ENCODE measurements at regions not wholly inside any gene's neighbourhood (a gene's known extent, or its start where the extent isn't known, plus 50 kb on each side); places are given as distances from the start of the nearest gene placed in this dataset.
"Not testable (repeated sequence)": the region's sequence is repeated elsewhere in the genome, so short reads cannot be mapped to it uniquely, and the experiment has no call there.

DNA sequence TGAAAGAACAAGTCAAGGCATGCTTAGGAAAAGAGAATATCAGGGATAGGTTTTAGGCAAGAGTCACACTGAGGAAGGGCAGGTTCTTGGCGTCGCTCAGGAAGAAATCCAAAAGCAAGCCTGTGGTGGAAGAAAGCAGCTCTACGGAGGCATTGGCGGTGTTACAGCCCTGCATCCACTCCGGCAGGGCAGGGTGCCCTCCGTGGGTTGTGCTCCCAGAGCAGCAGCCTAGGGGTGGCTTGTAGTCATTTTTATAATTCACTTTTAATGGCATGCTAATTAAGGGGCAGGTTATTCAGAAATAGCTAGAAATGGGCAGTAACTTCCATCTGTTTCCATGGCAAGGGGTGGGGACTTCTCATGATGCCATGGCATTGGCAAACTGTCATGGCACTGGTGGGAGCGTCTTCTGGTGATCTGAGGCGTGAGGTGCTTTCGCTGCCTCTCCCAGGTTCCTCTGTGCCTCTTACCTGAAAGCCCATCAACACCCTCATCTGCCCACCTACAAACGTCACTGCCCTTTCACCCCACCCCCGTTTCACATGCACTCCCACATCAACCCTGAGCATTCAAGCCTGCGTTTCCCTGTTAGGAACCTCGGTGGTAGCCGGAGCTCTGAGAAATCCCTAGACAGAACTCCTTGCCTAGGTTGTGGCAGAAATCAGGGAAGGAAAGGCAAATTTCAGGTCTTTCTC is 1763.8 kb upstream of the TPTE start:
- H3K9me3 Mint-ChIP-seq, result peaks cover 26 to 49% (median 33%) of the 10 kb centered on the region in 5 donors
- H3K27ac ChIP-seq (ENCODE audit: low read depth, low read length); H3K4me3 ChIP-seq (ENCODE audit: low read length); H3K36me3 Mint-ChIP-seq; DNase-seq; H3K4me1 ChIP-seq (ENCODE audit: insufficient read depth, low read length); H3K4me3 Mint-ChIP-seq; H3K9me3 ChIP-seq (ENCODE audit: low read length); H3K27ac Mint-ChIP-seq; H3K27me3 ChIP-seq (ENCODE audit: insufficient read depth, low read length, poor library complexity, severe bottlenecking); CTCF ChIA-PET; H3K36me3 ChIP-seq (ENCODE audit: insufficient read depth, low read length); H3K4me1 Mint-ChIP-seq; H3K27me3 Mint-ChIP-seq; POLR2A ChIA-PET: not testable (repeated sequence)

DNA sequence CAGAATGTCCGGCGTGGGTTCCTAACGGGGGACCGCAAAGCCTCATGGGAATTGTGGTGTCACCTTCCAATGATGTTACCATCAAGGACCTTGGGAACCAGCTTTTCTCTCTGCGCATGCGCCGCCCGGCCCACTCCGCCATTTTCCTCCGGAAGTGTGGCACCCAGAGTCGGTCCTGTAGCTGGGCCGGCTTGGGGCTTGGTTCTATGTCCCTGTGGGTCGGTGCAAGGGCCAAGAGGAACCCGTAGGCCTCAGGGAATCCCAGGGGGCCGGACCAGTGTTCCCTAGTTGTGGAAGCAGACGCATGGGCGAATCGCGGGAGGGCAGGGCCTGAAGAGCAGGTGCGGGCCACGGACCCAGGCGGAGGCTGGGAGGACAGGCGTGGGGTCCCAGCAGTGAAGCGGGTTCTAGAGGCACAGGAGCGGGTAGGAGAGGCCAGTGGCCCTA is 1762.4 kb upstream of the TPTE start:
- H3K27me3 ChIP-seq (ENCODE audit: insufficient read depth, low read length, poor library complexity, severe bottlenecking); DNase-seq; H3K27ac Mint-ChIP-seq; H3K27ac ChIP-seq (ENCODE audit: low read depth, low read length); POLR2A ChIA-PET; CTCF ChIA-PET; H3K4me1 Mint-ChIP-seq; H3K36me3 ChIP-seq (ENCODE audit: insufficient read depth, low read length); H3K4me3 ChIP-seq (ENCODE audit: low read length); H3K27me3 Mint-ChIP-seq; H3K9me3 ChIP-seq (ENCODE audit: low read length); H3K4me1 ChIP-seq (ENCODE audit: insufficient read depth, low read length); H3K36me3 Mint-ChIP-seq; H3K4me3 Mint-ChIP-seq: not testable (repeated sequence)
- H3K9me3 Mint-ChIP-seq, result peaks cover 26 to 59% (median 37%) of the 10 kb centered on the region in 5 donors

DNA sequence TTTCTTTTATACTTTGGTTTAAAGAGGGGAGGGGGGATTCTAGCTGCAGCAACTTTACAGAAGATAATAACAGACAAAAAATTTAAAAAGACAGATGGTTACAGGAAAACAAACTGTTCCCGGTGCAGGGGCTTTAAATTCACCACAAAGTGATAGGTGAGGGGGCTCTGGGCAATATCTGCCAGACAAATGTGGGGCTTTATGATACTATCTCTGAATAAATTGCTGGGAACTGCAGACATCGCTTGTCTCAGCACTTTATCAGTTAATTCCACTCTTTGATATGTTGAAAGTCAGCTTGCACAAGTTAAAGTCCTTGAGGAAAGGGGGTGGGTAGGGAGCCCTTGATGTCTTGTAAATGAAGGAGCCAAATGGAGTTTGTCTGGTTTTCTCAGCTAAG is 1759.1 kb upstream of the TPTE start:
- H3K27me3 Mint-ChIP-seq; CTCF ChIA-PET; H3K36me3 Mint-ChIP-seq; DNase-seq; H3K4me1 Mint-ChIP-seq; H3K27me3 ChIP-seq (ENCODE audit: insufficient read depth, low read length, poor library complexity, severe bottlenecking); H3K27ac Mint-ChIP-seq; POLR2A ChIA-PET; H3K36me3 ChIP-seq (ENCODE audit: insufficient read depth, low read length); H3K4me3 ChIP-seq (ENCODE audit: low read length); H3K9me3 ChIP-seq (ENCODE audit: low read length); H3K4me1 ChIP-seq (ENCODE audit: insufficient read depth, low read length); H3K4me3 Mint-ChIP-seq; H3K27ac ChIP-seq (ENCODE audit: low read depth, low read length): not testable (repeated sequence)
- peaks cover 29 to 62% (median 41%) of the 10 kb centered on the region in 5 donors for H3K9me3 Mint-ChIP-seq

DNA sequence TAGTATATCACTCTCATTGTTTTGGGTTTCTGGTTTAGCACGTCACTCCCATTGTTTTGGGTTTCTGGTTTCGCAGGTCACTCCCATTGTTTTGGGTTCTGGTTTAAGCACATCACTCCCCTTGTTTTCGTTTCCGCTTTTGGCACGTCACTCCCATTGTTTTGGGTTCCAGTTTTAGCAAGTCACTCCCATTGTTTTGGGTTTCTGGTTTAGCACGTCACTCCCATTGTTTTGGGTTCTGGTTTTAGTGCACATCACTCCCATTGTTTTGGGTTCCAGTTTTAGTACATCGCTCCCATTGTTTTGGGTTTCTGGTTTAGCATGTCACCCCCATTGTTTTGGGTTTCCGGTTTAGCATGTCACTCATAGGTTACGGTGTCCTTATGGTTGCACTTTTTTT is 1757.0 kb upstream of the TPTE start:
- DNase-seq; H3K27me3 ChIP-seq (ENCODE audit: insufficient read depth, low read length, poor library complexity, severe bottlenecking); H3K9me3 ChIP-seq (ENCODE audit: low read length); CTCF ChIA-PET; H3K4me1 ChIP-seq (ENCODE audit: insufficient read depth, low read length); POLR2A ChIA-PET; H3K27ac ChIP-seq (ENCODE audit: low read depth, low read length); H3K27ac Mint-ChIP-seq; H3K4me3 ChIP-seq (ENCODE audit: low read length); H3K4me1 Mint-ChIP-seq; H3K4me3 Mint-ChIP-seq; H3K27me3 Mint-ChIP-seq; H3K36me3 Mint-ChIP-seq; H3K36me3 ChIP-seq (ENCODE audit: insufficient read depth, low read length): not testable (repeated sequence)
- H3K9me3 Mint-ChIP-seq, result peaks cover 16 to 44% (median 30%) of the 10 kb centered on the region in 5 donors

DNA sequence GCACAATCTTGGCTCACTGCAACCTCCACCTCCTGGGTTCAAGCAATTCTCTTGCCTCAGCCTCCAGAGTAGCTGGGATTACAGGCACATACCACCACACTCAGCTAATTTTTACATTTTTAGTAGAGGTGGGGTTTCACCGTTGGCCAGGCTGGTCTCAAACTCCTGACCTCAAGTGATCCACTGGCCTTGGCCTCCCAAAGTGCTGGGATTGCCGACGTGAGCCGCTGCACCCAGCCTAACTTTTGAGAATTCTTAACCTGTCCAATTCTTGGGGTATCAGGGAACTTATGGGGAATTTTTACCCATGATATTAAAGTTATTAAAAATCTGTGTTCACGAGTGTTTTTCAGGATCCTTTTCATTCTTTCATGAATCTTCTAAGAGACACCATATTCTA is 1755.2 kb upstream of the TPTE start:
- DNase-seq; H3K4me1 ChIP-seq (ENCODE audit: insufficient read depth, low read length); H3K27me3 ChIP-seq (ENCODE audit: insufficient read depth, low read length, poor library complexity, severe bottlenecking); H3K27ac ChIP-seq (ENCODE audit: low read depth, low read length); H3K4me3 ChIP-seq (ENCODE audit: low read length); H3K9me3 ChIP-seq (ENCODE audit: low read length); H3K36me3 ChIP-seq (ENCODE audit: insufficient read depth, low read length); CTCF ChIA-PET; H3K4me1 Mint-ChIP-seq; H3K27me3 Mint-ChIP-seq; H3K27ac Mint-ChIP-seq; H3K4me3 Mint-ChIP-seq; H3K36me3 Mint-ChIP-seq; POLR2A ChIA-PET: not testable (repeated sequence)
- peaks cover 10 to 45% (median 32%) of the 10 kb centered on the region in 5 donors for H3K9me3 Mint-ChIP-seq

DNA sequence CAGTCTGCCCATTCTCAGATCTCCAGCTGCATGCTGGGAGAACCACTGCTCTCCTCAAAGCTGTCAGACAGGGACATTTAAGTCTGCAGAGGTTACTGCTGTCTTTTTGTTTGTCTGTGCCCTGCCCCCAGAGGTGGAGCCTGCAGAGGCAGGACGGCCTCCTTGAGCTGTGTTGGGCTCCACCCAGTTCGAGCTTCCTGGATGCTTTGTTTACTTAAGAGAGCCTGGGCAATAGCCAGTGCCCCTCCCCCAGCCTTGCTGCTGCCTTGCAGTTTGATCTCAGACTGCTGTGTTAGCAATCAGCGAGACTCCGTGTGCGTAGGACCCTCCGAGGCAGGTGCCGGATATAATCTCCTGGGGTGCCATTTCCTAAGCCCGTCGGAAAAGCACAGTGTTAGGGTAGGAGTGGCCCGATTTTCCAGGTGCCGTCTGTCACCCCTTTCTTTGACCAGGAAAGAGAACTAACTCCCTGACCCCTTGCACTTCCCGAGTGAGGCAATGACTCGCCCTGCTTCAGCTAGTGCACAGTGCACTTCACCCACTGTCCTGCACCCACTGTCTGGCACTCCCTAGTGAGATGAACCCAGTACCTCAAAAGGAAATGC is 1748.4 kb upstream of the TPTE start:
- CTCF ChIA-PET; H3K27ac Mint-ChIP-seq; H3K9me3 ChIP-seq (ENCODE audit: low read length); H3K4me3 ChIP-seq (ENCODE audit: low read length); H3K36me3 Mint-ChIP-seq; H3K4me1 Mint-ChIP-seq; H3K36me3 ChIP-seq (ENCODE audit: insufficient read depth, low read length); H3K4me1 ChIP-seq (ENCODE audit: insufficient read depth, low read length); H3K4me3 Mint-ChIP-seq; POLR2A ChIA-PET; DNase-seq; H3K27me3 ChIP-seq (ENCODE audit: insufficient read depth, low read length, poor library complexity, severe bottlenecking); H3K27me3 Mint-ChIP-seq; H3K27ac ChIP-seq (ENCODE audit: low read depth, low read length): not testable (repeated sequence)
- H3K9me3 Mint-ChIP-seq, result peaks cover 13 to 36% (median 18%) of the 10 kb centered on the region in 5 donors

DNA sequence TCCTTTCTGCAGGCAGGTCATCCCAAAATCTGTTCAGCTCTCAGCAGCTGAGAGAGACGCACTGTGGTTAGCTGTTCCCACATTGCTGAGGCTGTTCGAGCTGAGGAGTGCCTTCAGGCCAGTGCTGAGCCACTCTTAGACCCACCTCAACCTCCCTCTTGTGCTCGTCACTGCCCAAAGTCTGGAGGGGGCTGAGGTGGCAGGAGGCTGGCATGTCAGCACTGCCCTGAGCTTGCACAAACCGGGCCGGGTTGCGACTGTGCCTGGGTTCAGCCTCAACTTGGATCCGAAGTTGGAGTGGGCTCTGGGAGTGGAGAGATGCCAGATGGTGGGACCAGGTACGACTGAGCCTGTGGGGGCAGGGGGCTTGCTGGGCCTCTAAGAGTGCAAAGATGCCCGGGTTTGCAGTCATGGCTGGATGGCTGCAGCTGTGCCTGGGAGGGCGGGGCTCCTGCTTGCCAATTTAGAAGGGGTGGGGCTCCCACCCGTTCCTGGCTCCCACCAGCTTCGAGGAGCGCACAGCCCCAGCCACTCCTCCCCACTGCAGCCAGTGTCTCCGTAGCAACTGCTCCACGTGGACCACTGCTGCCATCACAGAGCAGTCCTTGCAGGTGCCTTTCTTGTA is 1745.7 kb upstream of the TPTE start:
- H3K4me1 ChIP-seq (ENCODE audit: insufficient read depth, low read length); H3K4me3 ChIP-seq (ENCODE audit: low read length); H3K27me3 Mint-ChIP-seq; H3K36me3 Mint-ChIP-seq; DNase-seq; CTCF ChIA-PET; H3K9me3 ChIP-seq (ENCODE audit: low read length); H3K27ac Mint-ChIP-seq; POLR2A ChIA-PET; H3K36me3 ChIP-seq (ENCODE audit: insufficient read depth, low read length); H3K27me3 ChIP-seq (ENCODE audit: insufficient read depth, low read length, poor library complexity, severe bottlenecking); H3K27ac ChIP-seq (ENCODE audit: low read depth, low read length); H3K4me1 Mint-ChIP-seq; H3K4me3 Mint-ChIP-seq: not testable (repeated sequence)
- peaks cover 10 to 38% (median 18%) of the 10 kb centered on the region in 5 donors for H3K9me3 Mint-ChIP-seq

DNA sequence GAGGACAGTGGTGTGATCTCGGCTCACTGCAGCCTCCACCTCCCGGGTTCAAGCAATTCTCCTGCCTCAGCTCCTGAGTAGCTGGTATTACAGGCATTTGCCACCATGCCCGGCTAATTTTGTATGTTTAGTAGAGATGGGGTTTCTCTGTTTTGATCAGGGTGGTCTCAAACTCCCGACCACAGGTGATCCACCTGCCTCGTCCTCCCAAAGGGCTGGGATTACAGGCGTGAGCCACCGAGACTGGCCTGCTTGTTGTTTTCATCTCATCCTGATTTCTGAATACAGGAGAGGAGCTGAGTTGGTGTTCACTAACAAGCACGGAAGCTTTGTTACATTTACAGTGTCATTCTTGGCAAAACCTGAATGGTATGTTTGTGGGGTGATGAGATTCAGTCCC is 1744.1 kb upstream of the TPTE start:
- DNase-seq; H3K4me3 ChIP-seq (ENCODE audit: low read length); CTCF ChIA-PET; H3K27me3 Mint-ChIP-seq; H3K27me3 ChIP-seq (ENCODE audit: insufficient read depth, low read length, poor library complexity, severe bottlenecking); H3K27ac Mint-ChIP-seq; H3K4me1 ChIP-seq (ENCODE audit: insufficient read depth, low read length); H3K27ac ChIP-seq (ENCODE audit: low read depth, low read length); POLR2A ChIA-PET; H3K4me1 Mint-ChIP-seq; H3K9me3 ChIP-seq (ENCODE audit: low read length); H3K36me3 ChIP-seq (ENCODE audit: insufficient read depth, low read length); H3K4me3 Mint-ChIP-seq; H3K36me3 Mint-ChIP-seq: not testable (repeated sequence)
- H3K9me3 Mint-ChIP-seq, result peaks cover 7 to 34% (median 12%) of the 10 kb centered on the region in 5 donors

Measured in CD8-positive, alpha-beta memory T cell (primary cell).